ENCODE measurements at regions not wholly inside any gene's neighbourhood (a gene's known extent, or its start where the extent isn't known, plus 50 kb on each side); places are given as distances from the start of the nearest gene placed in this dataset.

DNA sequence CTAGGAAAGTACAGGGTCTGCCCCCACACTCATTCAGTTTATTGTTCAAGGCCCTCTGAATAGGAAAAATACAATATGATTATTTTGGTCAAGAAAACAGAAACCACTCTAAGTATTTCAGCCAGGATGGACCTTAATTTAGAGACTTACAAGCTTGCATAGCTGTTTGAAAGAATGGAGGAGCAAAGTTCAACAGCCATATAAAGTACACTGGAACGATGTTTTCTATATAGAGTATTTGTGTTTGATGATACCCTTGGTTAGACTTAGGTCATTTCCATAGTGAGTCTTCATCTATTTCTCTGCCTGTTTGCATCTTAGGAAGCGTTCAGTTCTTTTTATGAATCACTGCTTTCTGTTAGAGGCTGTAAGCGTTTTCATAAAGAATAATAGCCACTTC is 366.2 kb downstream of the NUP35 start:
- CTCF ChIA-PET = no interaction called here
- Mint-ChIP-seq H3K36me3 (ENCODE audit: low read depth) (no peaks in the 10 kb centered on the region), H3K4me3 (no peak overlapping the region), H3K9me3 (no peaks in the 10 kb centered on the region), H3K4me1 (no peaks in the 10 kb centered on the region), H3K27ac (no peak overlapping the region), H3K27me3 (no peaks in the 10 kb centered on the region)
- no peak for DNase-seq
- POLR2A ChIA-PET = no interaction called here

DNA sequence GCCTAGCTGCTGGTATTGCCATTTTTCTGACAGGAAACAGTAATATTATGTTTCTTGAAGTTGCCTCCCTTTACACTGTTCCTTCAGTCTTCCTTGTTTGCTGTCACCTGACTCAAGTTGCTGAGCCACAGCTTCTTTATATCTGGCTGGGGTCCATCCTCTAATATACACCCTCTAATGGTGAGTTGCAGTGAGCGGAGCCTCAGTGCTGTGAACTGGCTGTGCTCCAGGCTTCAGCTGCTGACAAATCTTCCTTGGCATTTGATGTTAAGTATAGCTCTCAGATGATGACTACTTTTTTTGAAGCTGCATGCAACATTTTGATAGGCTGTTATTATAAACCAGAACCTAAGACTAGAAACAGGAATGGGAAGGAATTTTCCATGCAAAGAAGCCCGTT is 366.7 kb downstream of the NUP35 start:
- DNase-seq = no peak
- H3K4me1 Mint-ChIP-seq = no peaks in the 10 kb centered on the region
- H3K36me3 Mint-ChIP-seq (ENCODE audit: low read depth) = no peaks in the 10 kb centered on the region
- H3K27ac Mint-ChIP-seq = no peak overlapping the region
- ChIA-PET CTCF (no interaction called here), POLR2A (no interaction called here)
- H3K4me3 Mint-ChIP-seq = no peak overlapping the region
- H3K27me3 Mint-ChIP-seq = no peaks in the 10 kb centered on the region
- no peaks in the 10 kb centered on the region for H3K9me3 Mint-ChIP-seq

DNA sequence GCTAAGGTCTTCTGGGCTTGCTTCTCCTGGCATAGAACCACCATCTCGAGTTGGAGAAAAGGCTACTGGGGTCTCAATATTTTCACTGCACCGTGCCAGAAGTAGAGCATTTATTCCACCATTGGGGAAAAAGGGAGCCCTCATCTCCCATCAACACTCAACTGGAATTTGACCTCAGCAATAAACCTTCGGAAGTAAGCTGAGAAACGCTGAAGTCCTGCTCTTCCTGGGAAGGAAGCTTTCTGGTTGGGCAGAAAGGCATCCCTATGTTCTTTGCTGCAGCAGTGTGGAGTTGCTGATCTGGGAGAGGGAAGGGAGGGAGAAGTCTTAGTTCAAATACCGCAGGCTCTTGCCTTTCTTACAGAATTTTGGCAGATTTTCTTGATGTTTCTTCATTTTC is 368.8 kb downstream of the NUP35 start:
- POLR2A ChIA-PET = no interaction called here
- no peaks in the 10 kb centered on the region for H3K4me1 Mint-ChIP-seq
- CTCF ChIA-PET = no interaction called here

DNA sequence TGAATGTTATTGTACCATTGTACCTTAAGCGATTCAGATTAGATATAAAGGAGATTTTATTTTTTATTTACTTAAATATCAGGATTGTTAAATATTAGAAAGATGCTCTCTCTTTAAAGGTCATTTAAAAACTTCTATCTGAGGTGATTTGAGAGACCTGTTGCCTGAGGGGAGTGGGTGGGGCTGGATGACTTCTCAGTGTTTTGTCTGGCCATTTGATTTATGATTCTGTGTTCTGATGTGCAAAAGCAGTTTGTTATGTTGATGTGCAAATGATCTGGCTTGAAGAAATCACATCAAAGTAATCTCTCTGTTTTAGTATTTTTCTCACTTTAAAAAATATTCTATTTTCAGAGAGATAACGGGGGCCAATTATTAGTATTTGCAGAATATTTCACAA is 370.8 kb downstream of the NUP35 start:
- no peak for DNase-seq
- H3K9me3 Mint-ChIP-seq = no peaks in the 10 kb centered on the region
- CTCF ChIA-PET = no interaction called here
- H3K27me3 Mint-ChIP-seq = no peaks in the 10 kb centered on the region
- H3K27ac Mint-ChIP-seq = no peak overlapping the region
- H3K4me3 Mint-ChIP-seq = no peak overlapping the region
- H3K36me3 Mint-ChIP-seq (ENCODE audit: low read depth) = no peaks in the 10 kb centered on the region
- no peaks in the 10 kb centered on the region for H3K4me1 Mint-ChIP-seq
- POLR2A ChIA-PET = no interaction called here

More for the DNA sequence above, 368.8 kb downstream of the NUP35 start:
- Mint-ChIP-seq H3K27ac (no peak overlapping the region), H3K9me3 (no peaks in the 10 kb centered on the region), H3K4me3 (no peak overlapping the region), H3K36me3 (ENCODE audit: low read depth) (no peaks in the 10 kb centered on the region), H3K27me3 (no peaks in the 10 kb centered on the region)
- DNase-seq = no peak

DNA sequence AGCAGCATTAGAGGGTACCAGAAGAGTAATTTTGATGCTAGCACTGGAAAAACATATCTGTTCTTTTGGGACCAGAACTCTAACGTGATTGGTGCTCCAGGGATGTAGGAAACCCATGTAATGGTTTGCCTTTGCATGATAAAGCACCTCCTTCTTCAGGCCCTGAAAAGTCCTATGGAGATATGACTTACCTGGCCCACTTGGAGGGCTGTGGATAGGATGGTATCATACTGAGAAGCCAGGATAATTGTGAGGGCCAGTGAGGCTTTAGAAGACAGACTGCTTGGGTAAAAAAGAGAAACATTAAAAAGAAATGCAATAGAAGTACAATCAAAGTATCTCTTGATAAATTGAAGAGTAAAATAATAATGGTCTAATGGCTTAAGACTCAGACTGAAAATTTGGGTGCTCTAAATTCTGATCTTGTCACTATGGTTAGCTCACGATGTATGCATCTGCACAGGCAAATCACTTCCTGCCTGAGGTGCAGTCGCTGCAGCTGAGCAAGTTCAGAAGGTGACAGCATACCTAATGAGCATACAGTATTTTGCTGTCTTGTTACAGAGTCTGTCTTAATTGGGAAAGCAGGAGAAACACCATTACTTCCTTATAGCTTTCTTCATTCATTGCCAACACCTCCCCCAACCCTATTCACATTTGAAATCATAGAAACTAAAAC is 371.5 kb downstream of the NUP35 start:
- ChIA-PET CTCF (no interaction called here), POLR2A (no interaction called here)
- H3K27me3 Mint-ChIP-seq = no peaks in the 10 kb centered on the region
- no peaks in the 10 kb centered on the region for H3K4me1 Mint-ChIP-seq
- no peaks in the 10 kb centered on the region for H3K36me3 Mint-ChIP-seq (ENCODE audit: low read depth)
- H3K9me3 Mint-ChIP-seq = peaks cover 3% of the 10 kb centered on the region
- no peak overlapping the region for H3K4me3 Mint-ChIP-seq
- no peak overlapping the region for H3K27ac Mint-ChIP-seq
- no peak for DNase-seq

DNA sequence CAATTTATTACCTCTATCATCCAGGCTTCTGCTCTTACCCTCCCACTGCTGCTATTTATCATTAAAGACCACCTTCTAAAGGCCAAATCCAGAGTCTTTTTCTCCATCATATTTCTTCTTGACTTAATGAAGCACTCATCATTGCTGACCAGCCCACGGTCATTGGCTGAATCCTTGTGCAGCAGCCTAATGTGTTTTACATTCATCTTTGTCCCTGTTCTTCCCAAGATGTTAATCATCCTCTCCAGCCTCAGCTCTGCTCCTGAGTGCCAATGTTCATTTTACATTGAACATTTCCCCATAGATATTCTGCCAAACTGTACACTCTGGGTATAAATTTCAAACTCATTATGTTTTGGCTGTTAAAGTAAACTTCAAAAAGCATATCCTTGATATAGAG is 373.6 kb downstream of the NUP35 start:
- ChIA-PET CTCF (no interaction called here), POLR2A (no interaction called here)
- Mint-ChIP-seq H3K9me3 (peaks cover 3% of the 10 kb centered on the region), H3K27ac (no peak overlapping the region), H3K36me3 (ENCODE audit: low read depth) (no peaks in the 10 kb centered on the region), H3K4me3 (no peak overlapping the region), H3K4me1 (no peaks in the 10 kb centered on the region), H3K27me3 (no peaks in the 10 kb centered on the region)
- no peak for DNase-seq

DNA sequence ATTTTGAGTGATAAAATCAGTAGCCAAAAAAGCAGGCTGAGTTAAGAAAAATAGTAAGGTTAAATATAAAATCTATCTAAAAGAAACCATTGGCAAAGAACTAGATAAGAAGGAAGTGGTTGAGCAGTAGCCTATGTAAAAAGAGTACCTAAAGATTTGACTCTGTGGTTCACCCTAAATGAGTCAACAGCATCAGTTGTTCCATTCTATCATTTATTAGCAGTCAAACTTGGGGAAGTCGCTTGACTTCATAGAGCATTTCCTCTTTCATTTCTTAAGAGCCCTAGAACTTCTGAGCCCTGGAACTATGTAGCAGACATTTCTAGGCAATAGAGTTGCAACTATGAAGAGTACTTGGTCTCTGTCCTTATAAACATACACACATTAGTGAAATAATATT is 381.7 kb downstream of the NUP35 start:
- Mint-ChIP-seq H3K4me1 (no peaks in the 10 kb centered on the region), H3K27ac (no peak overlapping the region), H3K27me3 (no peaks in the 10 kb centered on the region), H3K9me3 (peaks cover 24% of the 10 kb centered on the region), H3K36me3 (ENCODE audit: low read depth) (no peaks in the 10 kb centered on the region), H3K4me3 (no peak overlapping the region)
- ChIA-PET CTCF (no interaction called here), POLR2A (no interaction called here)
- no peak for DNase-seq

DNA sequence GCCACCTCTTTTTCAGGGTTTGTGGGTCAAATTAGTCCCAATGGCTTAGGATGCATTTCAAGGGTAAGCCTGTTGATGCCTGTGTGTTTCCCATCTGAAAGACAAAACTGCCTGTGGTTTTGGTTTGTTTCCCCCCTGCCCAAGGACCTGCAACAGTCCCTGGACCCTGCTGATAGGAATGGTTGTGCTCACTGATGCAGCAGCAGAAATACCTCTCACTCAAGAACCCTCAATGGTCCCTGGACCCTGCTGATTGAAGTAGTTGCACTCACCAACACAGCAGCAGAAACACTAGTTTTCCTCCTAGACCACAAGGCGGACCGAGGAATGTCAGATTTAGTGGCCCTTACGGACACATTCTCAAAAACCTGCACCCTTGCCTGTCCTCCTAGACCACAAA is 386.9 kb downstream of the NUP35 start:
- Mint-ChIP-seq H3K9me3 (peaks cover 25% of the 10 kb centered on the region), H3K27me3 (no peaks in the 10 kb centered on the region), H3K4me1 (no peaks in the 10 kb centered on the region), H3K4me3 (no peak overlapping the region), H3K27ac (no peak overlapping the region), H3K36me3 (ENCODE audit: low read depth) (no peaks in the 10 kb centered on the region)
- no peak for DNase-seq
- ChIA-PET CTCF (no interaction called here), POLR2A (no interaction called here)

DNA sequence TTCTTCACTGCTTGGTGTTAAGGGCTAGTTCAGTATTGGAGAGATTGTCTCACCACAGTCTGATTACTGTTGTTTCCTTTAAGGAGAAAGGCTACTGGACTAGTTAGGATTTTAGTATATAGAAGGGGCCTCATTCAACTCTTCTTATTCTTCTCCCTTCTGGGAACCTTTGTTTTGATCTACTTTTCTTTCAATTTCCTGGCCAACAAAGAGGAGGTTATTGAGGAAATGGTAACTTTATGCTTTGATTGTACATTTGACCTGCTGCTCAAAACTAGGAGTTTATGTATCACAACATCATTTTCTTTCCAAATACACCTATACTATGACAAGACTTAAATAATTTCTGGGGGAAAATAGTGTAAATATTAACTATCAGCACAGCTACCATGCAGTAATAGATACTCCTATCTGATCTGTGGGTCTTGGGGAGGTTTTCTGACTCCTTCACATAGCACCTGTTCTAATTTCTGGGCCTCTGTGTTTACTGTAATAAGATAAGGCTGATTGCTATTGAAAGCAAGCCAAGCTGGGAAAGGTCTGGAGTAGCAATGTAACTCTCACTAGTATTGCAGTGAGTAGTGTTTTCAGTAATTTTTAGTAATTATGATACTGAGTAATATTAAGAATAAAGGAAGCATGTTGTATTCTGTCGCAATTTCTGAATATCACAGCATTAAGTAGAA is 395.3 kb downstream of the NUP35 start:
- no peak for DNase-seq
- no peak overlapping the region for H3K4me3 Mint-ChIP-seq
- H3K27me3 Mint-ChIP-seq = no peaks in the 10 kb centered on the region
- CTCF ChIA-PET = no interaction called here
- no peaks in the 10 kb centered on the region for H3K36me3 Mint-ChIP-seq (ENCODE audit: low read depth)
- no peak overlapping the region for H3K27ac Mint-ChIP-seq
- H3K4me1 Mint-ChIP-seq = no peaks in the 10 kb centered on the region
- POLR2A ChIA-PET = no interaction called here
- H3K9me3 Mint-ChIP-seq = peaks cover 5% of the 10 kb centered on the region

DNA sequence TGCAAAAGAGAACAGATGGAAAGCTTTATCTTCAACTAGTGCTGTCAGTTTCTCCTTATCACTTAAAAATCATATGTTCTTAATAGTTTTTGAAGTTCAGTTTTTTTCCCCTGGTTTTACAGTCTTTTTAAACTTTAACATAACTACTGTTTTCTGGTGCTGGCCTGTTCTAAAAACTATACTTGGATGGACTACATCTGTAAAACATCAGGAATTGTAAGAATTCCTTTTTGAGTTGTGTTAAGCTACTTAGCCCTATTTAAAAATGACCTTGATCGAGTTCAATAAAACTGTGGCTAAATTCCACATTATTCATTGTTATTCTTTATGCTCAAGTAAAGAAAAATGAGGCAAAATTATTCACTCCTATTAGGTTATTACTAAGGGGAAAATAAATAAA is 397.7 kb downstream of the NUP35 start:
- POLR2A ChIA-PET = no interaction called here
- Mint-ChIP-seq H3K36me3 (ENCODE audit: low read depth) (no peaks in the 10 kb centered on the region), H3K27ac (no peak overlapping the region), H3K9me3 (peaks cover 5% of the 10 kb centered on the region), H3K4me3 (no peak overlapping the region), H3K4me1 (no peaks in the 10 kb centered on the region), H3K27me3 (no peaks in the 10 kb centered on the region)
- no peak for DNase-seq
- CTCF ChIA-PET = no interaction called here

DNA sequence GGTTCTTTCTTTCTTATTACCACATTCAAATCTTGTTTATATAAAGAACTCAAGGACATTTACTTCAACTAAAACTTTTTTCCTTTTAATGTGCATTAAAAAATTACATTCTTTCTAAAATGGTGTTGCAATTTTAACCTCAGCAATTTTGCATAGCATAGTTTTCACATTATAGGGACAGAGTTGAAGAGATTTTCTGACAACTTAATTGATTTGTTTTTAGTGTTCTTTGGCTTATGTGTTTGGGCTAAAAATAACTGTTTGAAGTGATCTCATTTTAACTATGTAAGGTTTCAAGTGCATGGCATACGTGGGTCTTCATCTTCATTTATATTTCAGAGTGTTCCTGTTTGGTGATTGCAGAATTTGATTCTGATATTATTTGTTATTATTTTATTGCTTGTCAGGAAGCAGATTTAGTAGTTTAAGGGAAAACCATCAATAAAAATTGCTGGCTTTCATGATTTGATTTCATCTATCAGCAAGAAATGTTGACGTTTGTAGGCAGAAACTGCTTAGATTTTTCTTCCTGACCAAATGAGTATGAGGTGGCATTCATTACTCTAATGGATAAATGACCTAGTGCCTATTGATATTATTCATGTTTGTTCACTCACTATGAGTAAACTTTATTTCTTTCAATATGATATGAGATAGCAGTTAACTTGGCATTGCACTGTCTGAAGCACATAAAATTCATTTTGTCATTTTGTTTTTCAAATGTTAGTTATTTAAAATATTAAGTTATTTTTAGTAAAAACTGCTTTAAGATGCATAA is 398.4 kb downstream of the NUP35 start:
- H3K4me3 Mint-ChIP-seq = no peak overlapping the region
- no peak overlapping the region for H3K27ac Mint-ChIP-seq
- no peaks in the 10 kb centered on the region for H3K4me1 Mint-ChIP-seq
- ChIA-PET POLR2A (no interaction called here), CTCF (no interaction called here)
- H3K36me3 Mint-ChIP-seq (ENCODE audit: low read depth) = no peaks in the 10 kb centered on the region
- DNase-seq = no peak
- H3K27me3 Mint-ChIP-seq = no peaks in the 10 kb centered on the region
- H3K9me3 Mint-ChIP-seq = peaks cover 5% of the 10 kb centered on the region

DNA sequence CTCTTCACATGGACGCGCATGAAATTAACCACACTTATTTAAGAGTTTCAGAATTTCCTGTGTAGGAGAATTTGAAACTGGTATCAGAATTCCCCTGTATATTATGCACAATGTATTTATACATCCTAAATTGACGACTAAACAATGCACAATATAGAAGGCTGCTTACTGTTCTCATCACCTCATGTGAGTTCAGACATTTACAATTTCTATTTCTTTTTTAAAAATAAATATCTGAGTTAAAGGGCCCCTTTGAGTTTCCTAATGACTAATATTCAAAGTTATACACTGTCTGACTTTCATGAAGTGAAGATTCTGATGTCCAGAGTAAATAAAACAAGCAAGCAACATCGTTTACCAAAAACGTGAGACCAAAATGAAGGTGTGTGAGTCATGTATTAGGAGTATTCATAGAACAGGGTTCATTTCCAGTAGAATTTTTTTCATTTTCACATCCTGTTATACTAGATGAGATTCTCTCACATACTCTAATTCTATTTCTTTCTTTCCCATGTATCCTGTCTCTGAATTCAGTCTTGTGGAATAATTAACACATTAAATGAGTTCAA is 406.2 kb downstream of the NUP35 start:
- Mint-ChIP-seq H3K4me3 (no peak overlapping the region), H3K9me3 (peaks cover 4% of the 10 kb centered on the region), H3K27me3 (no peaks in the 10 kb centered on the region), H3K36me3 (ENCODE audit: low read depth) (no peaks in the 10 kb centered on the region), H3K27ac (no peak overlapping the region), H3K4me1 (no peaks in the 10 kb centered on the region)
- CTCF ChIA-PET = no interaction called here
- no peak for DNase-seq
- POLR2A ChIA-PET = no interaction called here

DNA sequence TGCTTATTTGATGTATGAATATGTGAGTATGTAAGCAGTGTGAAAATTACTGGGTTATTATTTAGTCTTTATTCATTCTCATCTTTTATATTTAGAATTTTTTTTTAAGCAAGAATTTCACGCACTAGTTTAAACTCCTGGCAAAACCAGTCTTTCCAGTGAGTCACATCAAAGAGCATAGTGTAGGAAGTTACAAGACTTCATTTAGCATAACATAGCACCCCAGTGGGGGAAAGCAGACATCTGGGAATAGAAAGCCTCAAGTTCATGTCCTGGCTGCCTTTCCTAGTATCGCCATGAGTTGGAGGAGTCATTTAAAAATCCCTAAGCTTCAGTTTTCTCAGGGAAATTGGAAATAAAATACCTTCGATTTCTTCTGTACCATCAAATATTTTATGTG is 408.3 kb downstream of the NUP35 start:
- ChIA-PET CTCF (no interaction called here), POLR2A (no interaction called here)
- H3K4me1 Mint-ChIP-seq = no peaks in the 10 kb centered on the region
- H3K4me3 Mint-ChIP-seq = no peak overlapping the region
- peaks cover 4% of the 10 kb centered on the region for H3K9me3 Mint-ChIP-seq
- no peaks in the 10 kb centered on the region for H3K27me3 Mint-ChIP-seq
- H3K36me3 Mint-ChIP-seq (ENCODE audit: low read depth) = no peaks in the 10 kb centered on the region
- H3K27ac Mint-ChIP-seq = no peak overlapping the region
- DNase-seq = no peak

DNA sequence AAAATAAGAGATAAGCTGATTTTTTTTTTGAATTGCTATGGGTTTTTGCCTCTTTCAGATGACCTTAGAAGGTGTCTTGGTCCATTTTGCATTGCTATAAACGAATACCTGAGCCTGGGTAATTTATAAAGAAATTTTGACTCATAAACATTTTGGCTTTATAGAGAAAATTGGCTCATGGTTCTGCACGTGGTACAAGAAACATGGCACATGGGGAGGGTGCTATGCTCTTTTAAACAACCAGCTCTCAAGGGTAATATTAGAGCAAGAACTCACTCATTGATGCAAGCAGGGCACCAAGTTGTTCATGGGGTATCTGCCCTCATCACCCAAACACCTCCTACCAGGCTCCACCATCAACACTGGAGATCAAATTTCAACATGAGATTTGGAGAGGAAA is 408.8 kb downstream of the NUP35 start:
- ChIA-PET CTCF (no interaction called here), POLR2A (no interaction called here)
- H3K9me3 Mint-ChIP-seq = peaks cover 4% of the 10 kb centered on the region
- no peak overlapping the region for H3K27ac Mint-ChIP-seq
- no peaks in the 10 kb centered on the region for H3K27me3 Mint-ChIP-seq
- no peak for DNase-seq
- no peaks in the 10 kb centered on the region for H3K4me1 Mint-ChIP-seq
- no peak overlapping the region for H3K4me3 Mint-ChIP-seq
- H3K36me3 Mint-ChIP-seq (ENCODE audit: low read depth) = no peaks in the 10 kb centered on the region
